Parathyroid adenoma (tissue), 2 donors: ENCODE measurements at regions not wholly inside any gene's neighbourhood (a gene's known extent, or its start where the extent isn't known, plus 50 kb on each side); places are given as distances from the start of the nearest gene placed in this dataset.
"Not testable (repeated sequence)": the region's sequence is repeated elsewhere in the genome, so short reads cannot be mapped to it uniquely, and the experiment has no call there.

Experiments used
- H2AFZ ChIP-seq: fragments of 300-600 bp; sonication (generic); one replicate; pipeline ENCODE4 v1.7.0; 2017; ENCODE audit warnings: antibody characterized with exemption, mild to moderate bottlenecking
- H3K27ac ChIP-seq: fragments of 300-600 bp; sonication (generic); one replicate; pipeline ENCODE4 v1.7.0; 2017
- H3K27me3 ChIP-seq: fragments of 300-600 bp; sonication (generic); one replicate; pipeline ENCODE4 v1.7.0; 2017; ENCODE audit warnings: low read length; ENCODE audit not compliant: control insufficient read depth, insufficient read depth
- H3K36me3 ChIP-seq: fragments of 300-600 bp; sonication (generic); one replicate; pipeline ENCODE4 v1.7.0; 2017; ENCODE audit warnings: low read length; ENCODE audit not compliant: control insufficient read depth, insufficient read depth
- H3K4me1 ChIP-seq: fragments of 300-600 bp; sonication (generic); one replicate; pipeline ENCODE4 v1.7.0; 2017; ENCODE audit warnings: control low read depth
- H3K4me2 ChIP-seq: fragments of 300-600 bp; sonication (generic); one replicate; pipeline ENCODE4 v1.7.0; 2017; ENCODE audit warnings: low read length
- H3K4me3 ChIP-seq: fragments of 300-600 bp; sonication (generic); one replicate; pipeline ENCODE4 v1.7.0; 2017; ENCODE audit warnings: low read depth, low read length
- H3K79me2 ChIP-seq: fragments of 300-600 bp; sonication (generic); one replicate; pipeline ENCODE4 v1.7.0; 2017; ENCODE audit warnings: control low read depth
- H3K9ac ChIP-seq: fragments of 300-600 bp; sonication (generic); one replicate; pipeline ENCODE4 v1.7.0; 2017; ENCODE audit warnings: mild to moderate bottlenecking
- H3K9me3 ChIP-seq: fragments of 300-600 bp; sonication (generic); one replicate; pipeline ENCODE4 v1.7.0; 2017; ENCODE audit warnings: low read length; ENCODE audit not compliant: control insufficient read depth
- CTCF ChIP-seq: fragments of 300-600 bp; sonication (generic); IDR thresholded peaks from one replicate; pipeline ENCODE4 v1.7.0; 2017; ENCODE audit warnings: antibody characterized with exemption, mild to moderate bottlenecking
- donor health status: primary hyperparathyroidism.

GRCh38 chr3:75362086-75362784 lies 301.9 kb upstream of the FRG2C start:
- H3K9ac ChIP-seq, H3K27me3 ChIP-seq, H3K36me3 ChIP-seq, H3K4me3 ChIP-seq, H3K9me3 ChIP-seq, H3K4me1 ChIP-seq, H3K79me2 ChIP-seq: not testable (repeated sequence)
- Histone ChIP-seq H2AFZ (peak overlapping the region; percentile 70), H3K27ac (peak overlapping the region; percentile 73), H3K4me2 (peak overlapping the region; percentile 51)
- TF ChIP-seq CTCF, result peak; percentile 35

GRCh38 chr3:75372964-75373363 lies 291.2 kb upstream of the FRG2C start:
- H3K36me3 ChIP-seq, H3K27me3 ChIP-seq, H3K79me2 ChIP-seq, H3K9me3 ChIP-seq, H3K27ac ChIP-seq, H3K4me1 ChIP-seq, H3K9ac ChIP-seq, H3K4me3 ChIP-seq, H2AFZ ChIP-seq, H3K4me2 ChIP-seq: not testable (repeated sequence)

- H3K4me3 ChIP-seq, H3K79me2 ChIP-seq, H3K9ac ChIP-seq, H3K36me3 ChIP-seq, H3K4me1 ChIP-seq, H3K4me2 ChIP-seq, H3K27ac ChIP-seq, H3K9me3 ChIP-seq, H2AFZ ChIP-seq, H3K27me3 ChIP-seq: not testable (repeated sequence)
Observed at GRCh38 chr3:75379840-75380239, 284.3 kb upstream of the FRG2C start.

- Histone ChIP-seq H3K27me3 (no peaks in the 10 kb centered on the region), H3K27ac (no peak overlapping the region), H3K36me3 (no peaks in the 10 kb centered on the region), H3K4me2 (no peak overlapping the region), H2AFZ (no peak overlapping the region), H3K4me1 (no peaks in the 10 kb centered on the region), H3K4me3 (no peak overlapping the region), H3K9me3 (no peaks in the 10 kb centered on the region), H3K79me2 (no peaks in the 10 kb centered on the region), H3K9ac (no peak overlapping the region)
- no peak for TF ChIP-seq CTCF
Observed at GRCh38 chr3:75380276-75380771, 283.8 kb upstream of the FRG2C start.

- not testable (repeated sequence) for H3K9ac ChIP-seq, H3K4me3 ChIP-seq, H3K36me3 ChIP-seq, H3K79me2 ChIP-seq, H3K4me2 ChIP-seq, H3K27me3 ChIP-seq, H3K27ac ChIP-seq, H3K9me3 ChIP-seq, H2AFZ ChIP-seq, H3K4me1 ChIP-seq
Observed at GRCh38 chr3:75384016-75384415, 280.1 kb upstream of the FRG2C start.

GRCh38 chr3:75388486-75389124 lies 275.5 kb upstream of the FRG2C start:
- not testable (repeated sequence) for H3K79me2 ChIP-seq, H3K4me3 ChIP-seq, H3K9ac ChIP-seq, H2AFZ ChIP-seq, H3K9me3 ChIP-seq, H3K27ac ChIP-seq, H3K36me3 ChIP-seq, H3K4me1 ChIP-seq, H3K27me3 ChIP-seq, H3K4me2 ChIP-seq

GRCh38 chr3:75393288-75393694 lies 270.8 kb upstream of the FRG2C start:
- H3K4me3 ChIP-seq, H3K27ac ChIP-seq, H3K36me3 ChIP-seq, H2AFZ ChIP-seq, H3K4me1 ChIP-seq, H3K9me3 ChIP-seq, H3K79me2 ChIP-seq, H3K9ac ChIP-seq, H3K4me2 ChIP-seq, H3K27me3 ChIP-seq: not testable (repeated sequence)

GRCh38 chr3:75394102-75394501 lies 270.0 kb upstream of the FRG2C start:
- H3K79me2 ChIP-seq, H3K4me2 ChIP-seq, H2AFZ ChIP-seq, H3K36me3 ChIP-seq, H3K9ac ChIP-seq, H3K27ac ChIP-seq, H3K9me3 ChIP-seq, H3K27me3 ChIP-seq, H3K4me1 ChIP-seq, H3K4me3 ChIP-seq: not testable (repeated sequence)

GRCh38 chr3:75394562-75395360 lies 269.4 kb upstream of the FRG2C start:
- not testable (repeated sequence) for H3K27ac ChIP-seq, H3K36me3 ChIP-seq, H3K4me3 ChIP-seq, H3K9me3 ChIP-seq, H3K27me3 ChIP-seq, H3K4me1 ChIP-seq, H3K9ac ChIP-seq, H3K79me2 ChIP-seq, H2AFZ ChIP-seq, H3K4me2 ChIP-seq
